HG03139 (cell line): ENCODE measurements at regions not wholly inside any gene's neighbourhood (a gene's known extent, or its start where the extent isn't known, plus 50 kb on each side); places are given as distances from the start of the nearest gene placed in this dataset.

Source experiments
- ATAC-seq: cut with Tn5 transposase; IDR thresholded peaks from one replicate; pipeline ENCODE4 v1.9.1; 2021; ENCODE audit not compliant: unreplicated experiment

DNA sequence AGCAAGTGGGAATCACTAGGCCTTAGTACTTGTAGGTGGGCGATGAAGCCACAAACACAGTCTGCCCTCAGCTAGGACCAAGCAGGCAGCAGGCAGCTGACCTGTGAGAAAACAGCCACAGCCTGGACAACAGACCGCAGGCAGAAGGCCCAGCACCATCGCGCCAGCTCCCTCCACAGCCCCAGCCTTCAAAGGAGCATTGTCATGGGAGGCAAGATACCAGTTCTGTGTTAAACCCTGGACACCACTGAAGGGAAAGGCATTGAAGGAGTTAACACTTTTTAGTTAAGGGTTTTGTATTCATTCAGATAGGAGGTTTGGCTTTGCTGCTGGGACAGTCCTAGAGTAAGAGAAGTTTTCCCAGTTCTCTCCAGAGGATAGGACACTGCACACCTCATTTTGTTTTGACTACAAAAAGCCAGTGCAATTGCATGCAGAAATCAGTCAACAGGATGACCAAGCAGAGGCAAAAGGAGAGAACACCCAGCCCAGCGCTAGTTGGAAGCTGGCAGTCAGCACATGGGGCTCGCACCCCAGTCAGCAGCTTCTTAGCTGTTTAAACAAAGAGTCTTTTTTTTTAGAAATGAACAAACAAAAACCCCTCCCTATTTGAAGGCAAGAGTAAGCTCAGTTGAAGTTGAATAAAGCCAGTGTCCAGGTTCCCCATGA is 286.1 kb upstream of the TPM1 start:
- ATAC-seq: no peak

DNA sequence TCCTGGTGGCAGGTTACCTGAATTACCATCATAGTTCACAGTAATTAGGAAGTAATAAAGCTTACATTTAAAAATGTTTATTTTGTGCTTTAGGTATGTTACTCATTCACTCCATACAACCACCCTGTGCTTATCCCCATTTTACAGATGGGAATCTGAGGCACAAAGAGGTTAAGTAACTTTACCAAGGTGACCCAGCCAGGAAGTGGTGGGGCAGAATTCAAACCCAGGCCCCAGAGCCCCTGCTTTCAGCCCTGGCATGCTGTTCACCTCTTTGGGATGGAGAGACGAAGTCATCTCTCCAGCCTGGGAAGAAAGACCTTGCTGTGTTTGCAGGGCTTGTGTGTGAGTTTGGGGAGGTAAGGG is 285.6 kb upstream of the TPM1 start:
- ATAC-seq: no peak

DNA sequence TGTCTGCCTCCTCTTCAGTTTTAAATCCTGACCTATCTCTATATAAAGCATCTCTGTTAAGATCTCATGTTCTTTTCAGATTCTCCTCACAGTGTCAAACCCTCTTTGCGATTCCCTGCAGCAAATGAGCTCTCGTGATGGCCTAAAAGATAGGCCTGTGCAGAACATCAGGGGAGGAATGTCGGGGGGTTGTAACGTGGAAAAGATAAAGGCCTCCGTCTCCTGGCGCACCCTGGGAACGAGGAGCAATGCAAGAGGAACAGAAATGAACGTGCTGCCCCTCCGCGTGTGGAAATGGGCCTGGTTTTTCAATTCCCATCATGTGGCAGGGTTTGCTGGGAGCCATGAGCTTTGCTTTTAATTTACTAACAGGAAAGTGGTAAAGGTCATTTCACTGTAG is 285.0 kb upstream of the TPM1 start:
- no peak for ATAC-seq

DNA sequence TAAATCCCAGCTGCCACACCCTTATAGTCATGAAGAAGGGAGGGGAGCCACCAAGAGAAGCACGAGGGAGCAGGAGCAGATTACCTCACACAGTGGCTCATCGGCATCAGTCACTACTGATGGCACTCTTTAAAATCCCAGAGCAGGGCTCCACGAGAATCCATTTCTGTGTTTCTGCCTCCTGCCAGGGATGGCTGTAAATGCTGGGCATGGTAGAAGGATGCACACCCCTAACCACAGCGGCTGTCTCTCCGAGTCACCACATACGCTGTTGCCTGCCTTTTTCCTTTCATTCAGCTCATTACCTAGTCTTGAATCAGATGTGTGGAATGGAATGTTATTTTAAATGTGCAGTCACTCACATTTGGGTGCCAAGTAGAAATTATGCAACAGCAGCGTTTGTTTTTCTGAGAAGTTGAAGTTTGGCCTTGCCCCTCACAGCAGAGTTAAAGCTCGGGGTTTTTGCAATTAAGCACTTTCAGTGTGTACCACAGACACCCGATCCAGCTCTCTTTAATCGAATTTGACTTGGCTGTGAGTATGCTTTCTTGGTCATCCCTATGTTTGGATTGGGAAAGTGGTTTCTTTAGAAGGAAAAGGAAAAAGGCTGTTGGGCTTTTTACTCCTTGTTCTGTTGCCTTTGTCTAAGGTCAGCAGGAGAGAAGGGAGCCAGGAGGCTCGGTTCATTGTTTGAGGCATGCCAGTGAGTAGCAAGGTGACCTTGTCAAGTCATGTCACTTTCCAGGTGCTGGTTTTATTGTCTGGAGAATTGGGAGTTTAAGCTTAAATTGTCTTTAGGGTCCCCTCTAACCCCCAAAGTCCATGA is 284.2 kb upstream of the TPM1 start:
- no peak for ATAC-seq

DNA sequence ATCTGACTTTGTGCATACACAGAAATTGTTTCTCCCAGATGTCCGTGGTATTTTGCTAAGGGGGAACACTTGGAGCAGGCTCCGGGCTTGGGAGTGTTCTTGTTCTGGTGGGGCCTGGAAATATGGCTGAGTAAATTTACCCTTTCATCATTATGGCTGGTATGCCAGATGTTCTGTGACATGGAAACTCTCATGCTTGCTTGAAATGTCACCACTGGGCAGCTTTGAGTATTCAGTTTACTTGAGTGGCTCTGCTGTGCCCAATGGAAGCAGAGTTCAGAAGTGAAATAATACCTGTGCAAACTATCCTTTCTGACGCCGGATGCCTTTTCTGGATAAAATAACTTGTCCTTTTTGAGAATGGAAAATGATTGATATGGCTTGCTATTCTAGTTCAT is 283.6 kb upstream of the TPM1 start:
- ATAC-seq: no peak

DNA sequence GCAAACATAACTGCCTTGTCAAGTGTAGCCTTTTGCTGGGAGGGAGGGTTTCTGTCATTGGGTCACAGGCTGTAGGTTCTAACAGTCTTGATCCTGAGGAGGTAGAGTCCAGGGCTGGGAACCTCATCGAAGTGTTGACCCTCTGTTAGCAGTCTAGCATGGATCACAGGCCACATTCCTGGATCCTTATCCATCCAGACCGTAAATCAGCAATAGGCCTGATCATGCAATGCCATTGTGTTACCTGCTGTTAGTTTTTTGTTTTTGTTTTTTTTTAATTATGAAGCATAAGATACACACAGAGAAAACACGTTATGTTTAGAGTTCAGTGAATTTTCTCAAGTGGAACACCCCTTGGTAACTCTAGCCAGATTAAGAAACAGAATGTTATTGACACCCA is 282.0 kb upstream of the TPM1 start:
- ATAC-seq: no peak

DNA sequence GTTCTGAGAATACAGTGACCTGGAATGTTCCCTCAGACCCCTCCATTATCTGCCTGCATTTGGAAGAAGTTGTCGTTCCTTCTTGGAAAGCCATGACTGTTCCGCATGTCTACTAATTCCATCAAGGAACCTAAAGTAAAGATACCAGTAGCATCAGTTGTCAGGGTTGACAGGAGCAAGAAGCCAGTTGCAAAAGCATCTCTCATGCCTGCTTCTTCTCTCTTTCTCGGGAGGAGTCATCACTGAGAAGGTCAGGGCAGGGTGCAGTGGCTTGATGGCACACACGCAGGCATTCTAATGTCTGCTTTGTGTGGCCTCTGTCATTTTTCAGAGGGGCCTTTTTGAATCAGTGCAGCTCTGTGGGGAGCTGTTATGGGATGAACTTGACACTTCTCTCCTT is 276.6 kb upstream of the TPM1 start:
- no peak for ATAC-seq

DNA sequence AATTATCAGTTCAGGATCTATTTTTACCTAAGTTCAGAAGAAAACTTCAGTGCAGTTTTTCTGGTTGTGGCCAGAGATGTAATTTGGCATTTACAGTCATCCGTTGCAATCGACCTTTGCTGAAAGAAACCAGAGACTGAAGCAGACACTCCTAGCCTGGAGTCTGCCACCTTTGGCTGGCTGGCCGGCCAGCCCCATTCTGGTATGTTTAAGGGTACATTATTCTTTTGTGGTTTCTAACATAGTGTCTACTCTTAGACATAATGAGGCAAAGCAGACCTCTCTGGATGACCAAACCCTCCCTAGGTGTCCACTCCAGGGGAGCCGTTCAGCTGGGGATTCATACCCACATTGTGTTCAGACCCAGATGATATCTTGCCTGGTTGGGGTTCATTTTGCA is 275.9 kb upstream of the TPM1 start:
- ATAC-seq: no peak

DNA sequence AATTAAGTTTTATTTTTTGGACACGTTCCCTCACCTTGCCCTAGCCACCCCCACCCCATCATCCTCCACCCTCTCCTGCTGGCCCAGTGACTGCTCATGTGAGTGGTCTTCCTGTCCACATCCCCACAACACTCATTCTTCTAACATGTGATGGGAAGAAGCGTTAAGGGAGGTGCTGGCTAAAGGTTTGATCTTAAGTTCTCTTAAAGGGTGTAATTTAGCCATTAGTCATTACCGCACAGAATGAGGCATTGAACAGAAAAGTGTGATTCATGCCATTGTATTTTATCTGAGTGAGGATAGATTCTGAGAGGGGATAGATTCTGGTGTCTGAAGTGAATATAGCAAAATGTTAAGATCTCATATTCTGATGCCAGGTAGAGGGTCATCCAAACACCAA is 272.9 kb upstream of the TPM1 start:
- ATAC-seq: no peak

DNA sequence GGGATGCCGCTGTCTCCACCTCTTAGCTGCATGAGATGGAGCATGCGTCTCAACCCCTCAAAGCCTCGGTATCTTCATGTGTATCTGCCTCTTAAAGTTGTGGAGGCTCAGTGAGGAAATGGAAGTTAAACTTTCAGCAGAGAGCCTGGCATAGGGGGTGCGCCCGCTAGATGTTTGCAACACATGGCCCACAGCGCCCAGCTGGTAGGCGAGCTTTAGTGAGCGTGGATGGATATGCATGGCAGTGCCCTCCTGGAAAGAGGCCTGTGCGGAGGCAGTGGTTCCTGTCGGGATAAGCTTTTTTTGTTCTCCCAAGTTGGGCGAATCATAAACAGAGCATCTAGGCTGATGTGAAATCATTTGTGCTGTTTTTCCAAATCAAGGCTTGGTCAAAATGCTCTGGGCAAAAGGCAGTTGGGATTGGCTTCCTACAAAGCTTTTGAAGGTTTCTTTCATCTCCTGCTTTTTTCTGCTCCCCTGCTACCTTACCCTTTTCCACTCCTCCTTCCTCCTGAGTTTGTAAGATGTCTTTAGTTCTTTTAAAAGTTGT is 272.4 kb upstream of the TPM1 start:
- no peak for ATAC-seq

DNA sequence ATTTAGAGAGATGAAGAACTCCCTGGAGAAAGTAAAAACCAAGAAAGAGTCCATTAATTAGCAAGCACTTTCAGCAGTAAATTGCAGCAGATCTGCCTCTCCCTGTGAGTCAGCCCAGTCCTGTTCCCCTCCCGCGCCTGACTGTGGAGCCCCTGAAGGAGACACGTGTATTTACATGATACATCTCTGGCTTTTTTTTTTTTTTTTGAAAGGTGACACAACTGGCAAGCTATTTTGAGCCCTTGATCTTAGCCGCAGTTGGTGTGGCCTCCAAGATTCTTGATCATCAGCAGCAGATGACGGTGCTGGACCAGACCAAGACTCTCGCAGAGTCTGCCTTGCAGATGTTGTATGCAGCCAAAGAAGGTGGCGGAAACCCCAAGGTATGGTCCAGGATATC is 271.8 kb upstream of the TPM1 start:
- ATAC-seq: no peak

DNA sequence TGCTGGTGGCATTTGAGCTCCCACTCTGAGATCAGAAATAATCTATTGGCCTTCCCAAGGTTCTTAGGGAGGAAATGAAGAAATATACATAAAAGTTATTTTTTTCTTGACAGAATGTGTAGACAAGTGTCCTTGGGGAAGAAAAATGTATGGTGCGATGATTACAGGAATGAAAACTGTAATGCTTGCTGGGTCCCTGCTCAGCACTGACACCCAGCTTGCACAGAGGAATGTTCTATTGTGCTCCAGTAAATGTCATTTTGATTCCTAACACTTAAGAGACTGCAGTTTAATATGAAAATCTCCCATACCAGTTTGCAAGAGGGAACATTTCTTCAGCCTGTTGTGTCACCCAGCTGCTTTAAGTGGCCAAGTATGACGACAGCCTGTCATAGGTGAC is 271.3 kb upstream of the TPM1 start:
- no peak for ATAC-seq

DNA sequence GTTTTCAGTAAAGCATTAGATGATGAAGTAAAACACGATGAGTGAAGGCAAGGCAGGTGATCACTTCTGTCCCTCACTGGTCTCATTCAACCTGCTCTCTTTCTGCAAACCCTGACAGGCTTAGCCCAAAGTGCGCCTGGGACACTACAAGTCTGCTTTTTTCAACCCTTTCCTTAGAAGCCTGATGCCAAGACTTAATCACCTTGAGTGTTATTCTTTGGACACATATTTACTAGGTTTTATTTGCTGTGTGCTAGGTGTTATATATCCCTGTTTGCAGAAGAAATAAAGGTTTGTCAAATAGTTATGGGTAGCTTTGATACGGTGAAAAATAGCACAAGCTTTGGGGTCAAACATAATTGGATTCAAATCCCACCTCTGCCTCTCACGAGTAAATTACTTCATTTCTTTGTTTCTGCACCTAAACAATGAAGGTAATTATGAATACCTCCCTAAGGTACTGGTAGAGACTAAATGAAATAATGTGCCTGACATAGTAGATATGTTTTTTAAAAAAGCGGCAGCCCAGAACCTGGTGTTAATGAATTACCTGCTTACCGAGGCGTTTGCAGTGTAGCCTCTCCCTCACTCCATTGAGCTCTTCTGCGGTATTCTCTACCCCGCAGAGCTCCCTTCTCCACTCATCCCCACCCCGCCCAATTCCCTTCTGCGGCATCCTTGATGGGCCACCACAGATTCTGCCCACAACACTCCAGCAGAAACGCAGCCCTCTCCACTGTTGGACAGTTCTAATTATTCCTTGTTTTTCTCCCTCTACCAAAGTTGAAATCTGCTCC is 269.0 kb upstream of the TPM1 start:
- ATAC-seq: no peak

DNA sequence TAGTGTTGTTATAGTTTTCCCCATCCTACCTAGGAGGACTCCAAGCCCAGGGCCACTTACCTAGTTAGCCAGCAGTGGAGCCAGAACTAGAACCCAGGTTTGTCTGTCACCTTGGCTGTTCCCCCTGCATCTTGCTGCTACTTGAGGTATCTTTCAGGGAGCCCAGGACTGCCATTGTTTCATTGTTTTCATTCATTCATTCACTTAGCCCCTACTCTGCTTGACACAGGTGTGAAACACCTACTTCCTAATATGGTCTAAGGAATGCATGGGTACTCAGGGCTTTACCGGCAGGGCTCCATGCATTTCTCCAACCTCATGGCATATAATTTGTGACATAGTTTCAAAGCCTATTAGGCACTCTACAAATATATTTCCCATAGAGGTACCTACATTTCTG is 266.6 kb upstream of the TPM1 start:
- ATAC-seq: no peak

DNA sequence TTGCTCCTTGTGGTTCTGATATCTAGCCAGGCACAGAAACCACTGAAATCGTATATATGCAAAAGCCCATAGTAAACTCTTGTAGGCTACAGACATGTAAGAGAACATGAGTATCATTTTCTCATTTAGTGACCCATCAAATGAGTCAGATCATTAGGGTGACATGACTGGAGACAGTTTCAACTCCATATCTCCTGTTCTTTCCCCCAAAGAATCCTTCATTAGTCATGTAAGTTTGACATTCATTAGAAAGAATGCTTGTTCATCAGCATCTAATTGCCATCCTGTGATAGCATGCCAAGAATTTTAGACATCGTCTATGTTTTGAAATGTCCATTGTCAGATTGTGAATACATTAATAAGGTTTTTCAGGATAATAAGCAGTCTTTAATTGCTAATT is 264.9 kb upstream of the TPM1 start:
- ATAC-seq: no peak

DNA sequence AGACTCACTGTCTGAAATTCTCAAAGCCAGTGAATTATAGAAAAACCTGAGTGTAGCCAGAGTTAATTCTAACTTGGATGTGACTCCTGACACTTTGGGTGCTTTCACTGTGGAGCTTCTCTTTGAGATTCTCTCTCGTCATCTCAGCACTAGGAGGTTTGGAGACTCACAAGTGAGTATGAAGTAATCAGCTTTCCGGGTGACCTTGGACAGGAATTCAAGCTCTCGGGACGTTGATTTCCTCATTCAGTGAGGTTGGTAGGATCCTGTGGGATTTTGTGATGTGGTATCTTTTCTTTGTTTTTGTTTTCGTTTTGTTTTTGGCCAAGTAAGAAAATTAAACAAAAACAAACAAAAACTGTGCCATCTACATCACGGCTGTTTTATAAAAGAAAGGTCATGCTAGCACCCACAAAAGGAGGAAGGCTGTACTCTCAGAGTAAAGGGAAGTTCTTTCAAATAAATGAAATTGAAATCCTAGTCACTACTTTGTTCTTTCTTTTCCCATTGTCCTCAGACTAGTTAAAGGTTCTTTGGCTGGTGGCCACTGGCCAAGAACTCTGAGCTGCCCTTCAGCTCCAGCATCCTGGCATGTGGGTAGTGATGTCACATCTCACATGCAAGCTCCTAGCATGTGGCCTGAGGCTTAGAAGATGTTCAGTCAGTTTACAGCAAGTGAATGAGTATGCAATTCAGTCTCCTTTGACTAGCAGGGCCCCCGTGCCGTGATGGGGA is 263.3 kb upstream of the TPM1 start:
- no peak for ATAC-seq

DNA sequence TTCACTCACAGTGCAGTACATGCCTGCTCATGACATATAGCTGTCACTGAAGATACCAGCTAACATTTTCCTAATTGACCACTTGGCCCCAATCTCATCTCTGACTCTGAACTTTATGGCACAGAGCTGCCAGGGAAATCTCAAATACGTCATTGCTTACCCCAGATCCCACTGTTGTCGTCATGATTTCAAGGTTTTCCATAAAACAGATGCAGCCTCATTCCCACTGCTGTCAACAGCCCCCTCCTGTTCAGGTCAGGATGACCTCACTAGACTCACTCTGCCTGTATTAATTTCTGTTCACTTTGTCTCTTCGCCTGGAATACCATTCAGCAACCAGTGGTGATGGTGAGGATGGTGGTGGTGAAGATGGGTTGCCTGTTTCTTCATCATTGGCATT is 262.6 kb upstream of the TPM1 start:
- no peak for ATAC-seq

DNA sequence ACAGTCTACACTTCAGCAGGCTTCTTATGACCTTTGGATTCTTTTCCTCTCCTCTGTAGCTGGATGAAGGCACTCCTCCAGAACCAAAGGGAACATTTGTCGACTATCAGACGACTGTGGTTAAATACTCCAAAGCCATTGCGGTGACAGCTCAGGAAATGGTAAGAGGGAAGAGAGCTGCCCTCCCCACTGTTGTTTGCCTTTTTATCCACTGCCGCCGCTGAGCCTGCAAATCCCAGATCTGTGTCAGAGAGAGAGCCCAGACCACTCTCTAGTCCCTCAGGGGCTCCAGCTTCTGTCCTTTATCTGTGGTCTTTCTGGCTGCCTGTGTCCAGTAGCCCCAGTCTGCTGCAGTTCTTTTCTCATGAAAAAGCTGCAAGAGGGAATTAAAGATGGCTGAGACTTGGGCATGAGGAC is 261.5 kb upstream of the TPM1 start:
- no peak for ATAC-seq

DNA sequence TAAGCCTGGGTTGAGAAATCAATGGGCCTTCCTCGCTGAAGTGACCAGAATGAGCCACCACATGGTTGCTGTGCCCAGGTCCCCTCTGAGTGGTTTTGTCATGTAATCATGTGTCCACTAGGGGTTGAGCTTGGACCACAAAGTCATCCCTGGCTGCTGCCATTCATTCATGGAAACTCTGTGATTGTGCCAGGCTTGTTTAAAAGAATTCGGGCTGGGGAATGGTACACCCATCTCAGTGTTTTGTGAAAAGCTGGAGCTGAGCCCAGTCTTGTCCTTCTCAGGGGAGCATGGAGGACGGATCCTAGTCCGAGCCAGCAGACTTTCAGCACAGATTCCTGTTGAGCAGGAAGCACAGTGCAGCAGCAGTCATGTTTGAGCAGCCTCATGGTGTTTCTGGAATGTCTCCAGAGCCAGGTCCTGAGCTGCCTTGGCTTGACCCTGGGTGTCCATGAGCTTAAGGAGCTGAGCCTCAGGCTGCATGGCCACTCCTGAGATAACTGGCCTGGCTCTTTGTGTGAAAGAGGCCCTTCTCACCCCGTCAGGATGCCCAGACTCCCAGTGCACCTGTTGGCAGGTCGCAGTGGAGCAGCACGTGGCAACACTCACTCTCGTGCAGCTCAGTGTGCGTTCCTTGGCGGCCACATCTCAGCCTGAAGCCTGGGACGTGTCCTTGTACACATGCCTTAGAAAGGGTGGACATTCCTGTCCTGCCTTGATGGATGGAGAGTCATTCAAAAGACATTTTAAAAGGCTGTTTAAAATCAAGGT is 260.3 kb upstream of the TPM1 start:
- no peak for ATAC-seq

DNA sequence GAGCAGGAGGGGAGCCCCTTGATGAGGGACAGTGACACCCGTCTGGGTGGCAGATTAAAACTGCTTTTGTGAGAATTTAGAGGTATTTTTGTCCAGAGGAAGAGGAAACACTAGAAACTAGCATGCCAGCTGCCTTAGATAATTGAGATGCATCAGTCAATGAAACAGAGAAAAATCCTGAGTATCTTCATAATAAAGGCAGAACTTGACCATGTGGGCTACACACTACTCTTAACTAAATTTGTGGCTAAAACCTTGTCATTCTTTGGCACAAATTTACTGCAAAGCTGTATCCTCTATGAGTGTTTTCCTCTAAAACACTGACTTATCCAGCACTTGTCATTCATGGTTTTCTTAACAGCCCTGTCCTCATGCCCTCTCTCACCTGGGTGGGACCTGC is 259.7 kb upstream of the TPM1 start:
- ATAC-seq: no peak
